CD14-positive monocyte (primary cell): ENCODE measurements at regions not wholly inside any gene's neighbourhood (a gene's known extent, or its start where the extent isn't known, plus 50 kb on each side); places are given as distances from the start of the nearest gene placed in this dataset.

Experiments
- DNase-seq, 3 donors: peaks; one replicate each; pipeline ENCODE4 v3.0.0-alpha.2; 2011 to 2022
- H2AFZ ChIP-seq: 2 replicates; pipeline ENCODE4 v1.6.0; 2012; ENCODE audit warnings: mild to moderate bottlenecking, low read depth, low read length, inconsistent platforms; ENCODE audit not compliant: insufficient read depth, poor library complexity, severe bottlenecking
- H3K27ac ChIP-seq, 2 donors: 1 replicate in 1 of 2; 2 replicates in 1 of 2; pipeline ENCODE4 v1.5.1; 2012 to 2013; ENCODE audit warnings: low read length in 2 of 2, control low read depth in 1 of 2, inconsistent platforms in 1 of 2, low read depth in 1 of 2, mild to moderate bottlenecking in 1 of 2
- H3K27me3 ChIP-seq, 2 donors: one replicate each; pipeline versions ENCODE4 v1.6.0 to v1.6.1; 2011 to 2013; ENCODE audit warnings: low read length in 2 of 2; ENCODE audit not compliant: control insufficient read depth in 2 of 2, insufficient read depth in 2 of 2
- H3K36me3 ChIP-seq, 2 donors: replicated peaks in 1 of 2; 1 replicate in 1 of 2; 2 replicates in 1 of 2; pipeline versions ENCODE4 v1.5.1 to v1.6.1; 2012 to 2013; ENCODE audit warnings: low read length in 2 of 2, control low read depth in 1 of 2, inconsistent platforms in 1 of 2, mild to moderate bottlenecking in 1 of 2; ENCODE audit not compliant: insufficient read depth in 2 of 2, control insufficient read depth in 1 of 2
- H3K4me1 ChIP-seq, 2 donors: 1 replicate in 1 of 2; 2 replicates in 1 of 2; pipeline versions ENCODE4 v1.5.1 to v1.6.1; 2012 to 2013; ENCODE audit warnings: low read length in 2 of 2, control low read depth in 1 of 2, inconsistent platforms in 1 of 2, mild to moderate bottlenecking in 1 of 2, moderate library complexity in 1 of 2; ENCODE audit not compliant: insufficient read depth in 2 of 2, control insufficient read depth in 1 of 2
- H3K4me2 ChIP-seq: replicated peaks from 2 replicates; pipeline ENCODE3; 2012; ENCODE audit warnings: low read length, moderate library complexity, mild to moderate bottlenecking; ENCODE audit not compliant: poor library complexity, severe bottlenecking; ENCODE audit errors: extremely low read depth
- H3K4me3 ChIP-seq, 3 experiments: fragments of 200-600 bp in 1 of 3; sonication (generic) in 1 of 3; replicated peaks in 1 of 3; 1 replicate in 2 of 3; 2 replicates in 1 of 3; pipeline ENCODE4 v1.5.1; 2011 to 2013; ENCODE audit warnings: low read length in 3 of 3, mild to moderate bottlenecking in 3 of 3, control low read depth in 2 of 3, low read depth in 2 of 3, inconsistent platforms in 1 of 3, moderate library complexity in 1 of 3
- H3K79me2 ChIP-seq: 2 replicates; pipeline ENCODE4 v1.6.0; 2012; ENCODE audit warnings: mild to moderate bottlenecking, control low read depth, inconsistent platforms, low read length, moderate library complexity; ENCODE audit not compliant: insufficient read depth
- H3K9ac ChIP-seq: 2 replicates; pipeline ENCODE4 v1.6.0; 2017; ENCODE audit warnings: low read length, mild to moderate bottlenecking; ENCODE audit not compliant: insufficient read depth, poor library complexity, severe bottlenecking
- H3K9me3 ChIP-seq, 2 donors: replicated peaks in 1 of 2; 1 replicate in 1 of 2; 2 replicates in 1 of 2; pipeline versions ENCODE4 v1.5.1 to v1.6.1; 2012 to 2013; ENCODE audit warnings: low read length in 2 of 2, control low read depth in 1 of 2; ENCODE audit not compliant: control insufficient read depth in 1 of 2, insufficient read depth in 1 of 2
- H4K20me1 ChIP-seq: 2 replicates; pipeline ENCODE4 v1.6.0; 2012; ENCODE audit warnings: mild to moderate bottlenecking, low read length, control low read depth, moderate library complexity; ENCODE audit not compliant: insufficient read depth
- H3K27ac Mint-ChIP-seq, 7 donors: one replicate each; pipeline ENCODE4 v1.8.0; 2020; ENCODE audit warnings: mild to moderate bottlenecking in 7 of 7, mixed read lengths in 7 of 7, moderate library complexity in 6 of 7, inconsistent platforms in 2 of 7
- H3K27me3 Mint-ChIP-seq, 3 donors: one replicate each; pipeline ENCODE4 v1.8.0; 2021 to 2022; ENCODE audit warnings: low read depth in 3 of 3, mild to moderate bottlenecking in 3 of 3, mixed read lengths in 3 of 3, moderate library complexity in 3 of 3, inconsistent platforms in 1 of 3
- H3K36me3 Mint-ChIP-seq, 2 donors: one replicate each; pipeline ENCODE4 v1.8.0; 2020; ENCODE audit warnings: mixed read lengths in 2 of 2, inconsistent platforms in 1 of 2, mild to moderate bottlenecking in 1 of 2
- H3K4me1 Mint-ChIP-seq: one replicate; pipeline ENCODE4 v1.8.0; 2020; ENCODE audit warnings: mild to moderate bottlenecking, mixed read lengths
- H3K4me3 Mint-ChIP-seq, 2 donors: one replicate each; pipeline ENCODE4 v1.8.0; 2020; ENCODE audit warnings: mild to moderate bottlenecking in 2 of 2, mixed read lengths in 2 of 2, moderate library complexity in 1 of 2
- H3K9me3 Mint-ChIP-seq, 7 donors: one replicate each; pipeline ENCODE4 v1.8.0; 2020 to 2022; ENCODE audit warnings: mixed read lengths in 7 of 7, mild to moderate bottlenecking in 6 of 7, moderate library complexity in 6 of 7, inconsistent platforms in 2 of 7
- CTCF ChIP-seq: fragments of 200-600 bp; IDR thresholded peaks from one replicate; pipeline ENCODE4 v1.8.0; 2022; ENCODE audit warnings: antibody characterized with exemption, mild to moderate bottlenecking
- WGBS: methylation state at CpG from one replicate; pipeline ENCODE4 v1.1.5; 2013; ENCODE audit warnings: missing lambda C conversion rate; ENCODE audit not compliant: insufficient coverage; 5-methylcytosine and 5-hydroxymethylcytosine counted together
- intact Hi-C, 2 donors: fragments of 100-400 bp; cut with micrococcal nuclease; formaldehyde crosslinking; loops; one replicate each; pipeline versions ENCODE4 v1.15.0 to v1.15.1; 2023

GRCh38 chr4:170581322-170581721 lies 491.6 kb upstream of the AADAT start:
- peaks cover 2 to 8% (median 5%) of the 10 kb centered on the region in 7 donors for H3K9me3 Mint-ChIP-seq
- H3K36me3 ChIP-seq: no peaks in the 10 kb centered on the region
- H3K9ac ChIP-seq: no peak overlapping the region
- H3K4me1 Mint-ChIP-seq: no peaks in the 10 kb centered on the region
- no peak for TF ChIP-seq CTCF
- WGBS: 83% methylated on average over 7 of the region's 7 CpGs
- no peaks in the 10 kb centered on the region for H3K27me3 ChIP-seq
- intact Hi-C loops: no loop called here
- no peak overlapping the region for H2AFZ ChIP-seq
- H3K27me3 Mint-ChIP-seq: no peaks in the 10 kb centered on the region
- H3K9me3 ChIP-seq: peaks cover 0 to 5% of the 10 kb centered on the region in 2 donors
- no peak overlapping the region for H3K27ac Mint-ChIP-seq
- no peak overlapping the region for H3K4me3 ChIP-seq
- H3K36me3 Mint-ChIP-seq: no peaks in the 10 kb centered on the region
- no peaks in the 10 kb centered on the region for H4K20me1 ChIP-seq
- no peak for DNase-seq
- no peak overlapping the region for H3K4me2 ChIP-seq
- H3K4me3 Mint-ChIP-seq: no peak overlapping the region
- no peaks in the 10 kb centered on the region for H3K79me2 ChIP-seq
- no peak overlapping the region for H3K27ac ChIP-seq
- H3K4me1 ChIP-seq: no peaks in the 10 kb centered on the region

GRCh38 chr4:170580651-170581050 lies 490.9 kb upstream of the AADAT start:
- no peak for TF ChIP-seq CTCF
- intact Hi-C loops: no loop called here
- WGBS: no CpG with 5 or more reads among the region's 2 CpGs

More at GRCh38 chr4:170580651-170581050, 490.9 kb upstream of the AADAT start:
- Histone ChIP-seq H3K36me3 (no peaks in the 10 kb centered on the region), H3K4me3 (no peak overlapping the region), H3K4me2 (no peak overlapping the region), H3K9ac (no peak overlapping the region), H3K27me3 (no peaks in the 10 kb centered on the region), H3K27ac (no peak overlapping the region), H2AFZ (no peak overlapping the region), H3K79me2 (no peaks in the 10 kb centered on the region), H3K4me1 (no peaks in the 10 kb centered on the region), H4K20me1 (no peaks in the 10 kb centered on the region), H3K9me3 (peaks cover 0 to 5% of the 10 kb centered on the region in 2 donors)
- Mint-ChIP-seq H3K27me3 (no peaks in the 10 kb centered on the region), H3K4me3 (no peak overlapping the region), H3K4me1 (no peaks in the 10 kb centered on the region), H3K36me3 (no peaks in the 10 kb centered on the region), H3K27ac (no peak overlapping the region), H3K9me3 (peaks cover 2 to 8% (median 5%) of the 10 kb centered on the region in 7 donors)
- no peak for DNase-seq
